Mucosa of descending colon (tissue), 3 donors: ENCODE measurements at regions not wholly inside any gene's neighbourhood (a gene's known extent, or its start where the extent isn't known, plus 50 kb on each side); places are given as distances from the start of the nearest gene placed in this dataset.

ENCODE experiments used
- ATAC-seq: fragments of 200-7000 bp; cut with Tn5 transposase; one replicate; pipeline ENCODE4 v1.9.1; 2020; ENCODE audit warnings: mild to moderate bottlenecking, moderate library complexity
- DNase-seq, 3 donors: peaks; one replicate each; pipeline ENCODE4 v3.0.0-alpha.2; 2020
- H3K36me3 ChIP-seq: fragments of 200-600 bp; one replicate; pipeline ENCODE4 v1.8.0; 2021; ENCODE audit warnings: low read depth, mild to moderate bottlenecking
- H3K4me1 ChIP-seq: fragments of 200-600 bp; one replicate; pipeline ENCODE4 v1.8.0; 2021; ENCODE audit warnings: low read depth, mild to moderate bottlenecking
- H3K4me3 ChIP-seq: fragments of 200-600 bp; one replicate; pipeline ENCODE4 v1.8.0; 2021; ENCODE audit warnings: mild to moderate bottlenecking
- H3K9me3 ChIP-seq: fragments of 200-600 bp; one replicate; pipeline ENCODE4 v1.8.0; 2021; ENCODE audit warnings: mild to moderate bottlenecking
- CTCF ChIP-seq: fragments of 200-600 bp; IDR thresholded peaks from one replicate; pipeline ENCODE4 v1.8.0; 2022; ENCODE audit warnings: antibody characterized with exemption, mild to moderate bottlenecking
- intact Hi-C, 2 donors: fragments of 100-400 bp; cut with DNase I in 1 of 2; cut with micrococcal nuclease in 1 of 2; formaldehyde crosslinking; loops; one replicate each; pipeline versions ENCODE4 v1.11.0 to v1.11.1; 2022; cut with DNase I, micrococcal nuclease
- donor health status: DM: no; HTN: no; CAD: no; lungs with moderate emphysema.
- donor health status: DM: no; HTN: no; CAD: no.
- donor health status: DM: no; HTN: yes; CAD: no.

GRCh38 chr2:195018462-195018861, 638.6 kb upstream of the SLC39A10 start:
- ATAC-seq, result no peak
- no peaks in the 10 kb centered on the region for H3K9me3 ChIP-seq
- no peak overlapping the region for H3K4me3 ChIP-seq
- intact Hi-C loops, result no loop called here
- TF ChIP-seq CTCF, result no peak
- H3K36me3 ChIP-seq, result no peaks in the 10 kb centered on the region
- no peaks in the 10 kb centered on the region for H3K4me1 ChIP-seq
- no peak for DNase-seq

GRCh38 chr2:195017890-195018289, 639.1 kb upstream of the SLC39A10 start:
- H3K4me1 ChIP-seq, result no peaks in the 10 kb centered on the region
- TF ChIP-seq CTCF, result no peak
- H3K4me3 ChIP-seq, result no peak overlapping the region
- H3K36me3 ChIP-seq, result no peaks in the 10 kb centered on the region
- DNase-seq (no peak), ATAC-seq (no peak)
- intact Hi-C loops, result no loop called here
- H3K9me3 ChIP-seq, result no peaks in the 10 kb centered on the region

- Histone ChIP-seq H3K4me1 (no peaks in the 10 kb centered on the region), H3K36me3 (no peaks in the 10 kb centered on the region), H3K9me3 (no peaks in the 10 kb centered on the region), H3K4me3 (no peak overlapping the region)
- no peak for ATAC-seq
- intact Hi-C loops, result no loop called here
- no peak for TF ChIP-seq CTCF
- no peak for DNase-seq
These were observed 640.2 kb upstream of the SLC39A10 start for GRCh38 chr2:195016841-195017240.

- intact Hi-C loops, result no loop called here
- H3K4me1 ChIP-seq, result no peaks in the 10 kb centered on the region
- no peaks in the 10 kb centered on the region for H3K9me3 ChIP-seq
- TF ChIP-seq CTCF, result no peak
- no peak overlapping the region for H3K4me3 ChIP-seq
- H3K36me3 ChIP-seq, result no peaks in the 10 kb centered on the region
- DNase-seq (no peak), ATAC-seq (no peak)
These were observed 647.8 kb upstream of the SLC39A10 start for GRCh38 chr2:195009202-195009601.

- H3K9me3 ChIP-seq, result no peaks in the 10 kb centered on the region
- DNase-seq (no peak), ATAC-seq (no peak)
- H3K4me3 ChIP-seq, result no peak overlapping the region
- TF ChIP-seq CTCF, result no peak
- H3K4me1 ChIP-seq, result no peaks in the 10 kb centered on the region
- intact Hi-C loops, result no loop called here
- H3K36me3 ChIP-seq, result no peaks in the 10 kb centered on the region
These were observed 650.2 kb upstream of the SLC39A10 start for GRCh38 chr2:195006856-195007255.

GRCh38 chr2:195003881-195004471, 653.0 kb upstream of the SLC39A10 start:
- no peaks in the 10 kb centered on the region for H3K36me3 ChIP-seq
- no peak overlapping the region for H3K4me3 ChIP-seq
- intact Hi-C loops, result no loop called here
- DNase-seq, result no peak
- no peak for ATAC-seq
- H3K4me1 ChIP-seq, result no peaks in the 10 kb centered on the region
- H3K9me3 ChIP-seq, result no peaks in the 10 kb centered on the region
- no peak for TF ChIP-seq CTCF
